ENCODE measurements at regions not wholly inside any gene's neighbourhood (a gene's known extent, or its start where the extent isn't known, plus 50 kb on each side); places are given as distances from the start of the nearest gene placed in this dataset.
A peak's percentile ranks its signal among the peaks of the same experiment; 100 is the strongest.

DNA sequence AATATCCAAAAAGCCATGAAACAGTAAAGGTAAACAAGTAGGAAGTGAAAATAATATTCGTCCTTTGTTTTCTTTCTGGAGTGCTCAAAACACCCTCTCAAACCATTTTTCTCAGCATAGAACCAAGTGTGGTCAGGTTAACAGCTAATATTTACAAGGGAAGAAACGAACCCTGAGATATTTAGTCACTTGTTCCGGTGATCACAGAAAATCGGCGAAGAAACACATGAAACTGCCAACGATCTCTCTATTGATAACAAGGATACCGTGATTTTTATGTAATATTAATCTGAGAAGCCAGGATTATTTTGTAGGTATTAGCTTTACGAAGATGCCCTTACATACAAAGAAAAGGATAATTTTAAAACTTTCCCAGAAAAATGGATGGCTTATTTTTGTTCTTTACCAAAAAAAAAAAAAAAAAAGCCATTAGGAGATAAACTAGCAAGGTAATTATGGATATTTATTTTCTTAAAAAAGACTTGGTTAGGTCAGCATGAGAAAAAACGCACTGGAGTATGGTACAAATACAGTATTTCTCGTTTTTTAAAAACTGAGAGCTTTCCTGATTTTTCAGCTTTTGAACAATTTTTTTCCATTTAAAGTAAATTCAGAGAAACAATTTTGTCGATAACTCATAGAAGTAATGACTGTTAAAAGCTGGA lies 107.3 kb upstream of the HNRNPU start:
- Histone ChIP-seq H4K20me1 (replicated peaks; ENCODE audit: control insufficient read depth, extremely low read depth, insufficient read depth, low read length) (no peaks in the 10 kb centered on the region), H3K9me1 (replicated peaks; ENCODE audit: control insufficient read depth, extremely low read depth, insufficient read depth, low read length) (no peaks in the 10 kb centered on the region), H3K4me3 (replicated peaks in 1 of 3; ENCODE audit: insufficient read depth in 1 of 3, low read depth in 1 of 3, low read length in 3 of 3) (peak overlapping the region; percentile 37 to 86 (median 80)), H3K9me3 (replicated peaks; ENCODE audit: control insufficient read depth, insufficient read depth, low read length) (no peaks in the 10 kb centered on the region), H3K27me3 (ENCODE audit: control insufficient read depth in 2 of 2, insufficient read depth in 2 of 2, low read length in 2 of 2) (no peaks in the 10 kb centered on the region), H3K36me3 (ENCODE audit: control insufficient read depth in 2 of 2, extremely low read depth in 1 of 2, insufficient read depth in 2 of 2, low read length in 2 of 2) (no peaks in the 10 kb centered on the region), H3K9ac (replicated peaks; ENCODE audit: extremely low read depth, insufficient read depth, low read length) (peak overlapping the region; percentile 100), H3K4me2 (ENCODE audit: insufficient read depth, low read length) (peak overlapping the region; percentile 98), H2AFZ (ENCODE audit: low read depth, low read length) (peak overlapping the region; percentile 56), H3K79me2 (ENCODE audit: control insufficient read depth, insufficient read depth, low read length) (peaks cover 4% of the 10 kb centered on the region), H3K27ac (ENCODE audit: insufficient read depth, low read depth, low read length) (peak overlapping the region; percentile 96), H3K4me1 (ENCODE audit: control insufficient read depth, extremely low read depth, insufficient read depth, low read length) (peaks cover 15% of the 10 kb centered on the region)
- ChIA-PET CTCF (interaction anchor here (1.4 to 5.5 kb wide), 5 partner anchors 16 to 120 kb away, joined by 4 to 41 read pairs (median 6); partner anchors contain the start of gene HNRNPU), POLR2A (interaction anchor here (0.7 kb wide), 1 partner anchor 136 kb away, joined by 9 read pairs; the partner anchor contains the start of gene COX20)
- no TSS peak for BruUV-seq (replicated peaks)
- FAIRE-seq (no peak), DNase-seq (ENCODE audit: low read depth, low spot score) (no peak)
- intact Hi-C loops (cut with micrococcal nuclease) (loop anchor here (1.0 to 2.0 kb wide), 5 partner anchors 18 to 519 kb away; no protein-coding TSS in a partner anchor), dilution Hi-C loops (cut with MboI; ENCODE audit: extremely low pct_ligation_motif_present, low sequenced_read_pairs) (no loop called here)
- TF ChIP-seq MYC (IDR thresholded peaks at IDR 0.05; ENCODE audit: low read depth, low read length) (no peak), GATA2 (IDR thresholded peaks at IDR 0.05; ENCODE audit: insufficient read depth, insufficient read length, low read depth, low read length) (peak; percentile 52)

DNA sequence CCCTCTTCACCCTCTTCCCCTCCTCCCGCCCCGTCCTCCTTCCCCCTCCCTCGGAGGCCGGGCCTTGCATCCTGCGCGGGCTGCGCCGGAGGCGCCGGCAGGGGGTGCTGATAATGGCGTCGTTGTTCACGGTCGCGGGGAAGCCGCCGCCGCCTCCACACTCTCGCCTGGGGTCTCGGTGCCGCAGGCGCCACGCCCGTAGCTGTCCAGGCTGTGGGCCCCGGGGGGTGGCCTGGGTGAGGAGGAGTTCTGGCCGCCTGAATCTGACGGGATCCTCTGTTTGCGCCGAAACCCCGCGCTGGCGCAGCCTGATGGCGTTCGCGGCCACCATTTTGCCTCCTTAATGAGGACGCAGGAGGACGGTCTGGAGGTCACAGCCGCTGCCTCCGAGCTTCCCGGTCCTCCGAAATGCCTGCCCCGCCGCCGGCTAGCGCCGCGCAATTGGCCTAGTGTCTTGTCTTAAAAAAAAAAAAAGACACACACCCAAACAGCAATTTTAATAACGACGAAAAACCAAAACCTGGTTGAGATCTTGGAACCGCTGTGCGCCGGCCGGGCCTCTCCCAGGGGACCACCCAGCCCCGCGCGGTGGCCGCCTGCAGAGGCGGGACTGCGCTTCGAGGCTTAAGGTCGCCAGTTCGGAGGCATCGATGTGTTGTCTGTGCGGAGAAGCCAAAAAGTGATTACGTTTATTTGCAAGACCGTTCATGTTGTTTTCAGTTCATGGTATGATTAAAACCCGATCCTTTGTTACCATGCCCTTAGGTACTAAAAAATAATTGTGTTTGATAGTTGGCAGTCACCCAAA lies 106.6 kb upstream of the HNRNPU start:
- Histone ChIP-seq H3K36me3 (ENCODE audit: control insufficient read depth in 2 of 2, extremely low read depth in 1 of 2, insufficient read depth in 2 of 2, low read length in 2 of 2) (no peaks in the 10 kb centered on the region), H3K4me1 (ENCODE audit: control insufficient read depth, extremely low read depth, insufficient read depth, low read length) (peaks cover 15% of the 10 kb centered on the region), H3K9me3 (replicated peaks; ENCODE audit: control insufficient read depth, insufficient read depth, low read length) (no peaks in the 10 kb centered on the region), H3K4me2 (ENCODE audit: insufficient read depth, low read length) (peak overlapping the region; percentile 98), H3K9me1 (replicated peaks; ENCODE audit: control insufficient read depth, extremely low read depth, insufficient read depth, low read length) (no peaks in the 10 kb centered on the region), H4K20me1 (replicated peaks; ENCODE audit: control insufficient read depth, extremely low read depth, insufficient read depth, low read length) (no peaks in the 10 kb centered on the region), H3K9ac (replicated peaks; ENCODE audit: extremely low read depth, insufficient read depth, low read length) (peak overlapping the region; percentile 100), H2AFZ (ENCODE audit: low read depth, low read length) (peak overlapping the region; percentile 56), H3K4me3 (replicated peaks in 1 of 3; ENCODE audit: insufficient read depth in 1 of 3, low read depth in 1 of 3, low read length in 3 of 3) (peak overlapping the region; percentile 37 to 86 (median 80)), H3K27me3 (ENCODE audit: control insufficient read depth in 2 of 2, insufficient read depth in 2 of 2, low read length in 2 of 2) (no peaks in the 10 kb centered on the region), H3K79me2 (ENCODE audit: control insufficient read depth, insufficient read depth, low read length) (peaks cover 4% of the 10 kb centered on the region), H3K27ac (ENCODE audit: insufficient read depth, low read depth, low read length) (peak overlapping the region; percentile 96)
- peak; percentile 94 for DNase-seq (ENCODE audit: low read depth, low spot score)
- ChIA-PET POLR2A (interaction anchor here (0.6 to 0.8 kb wide), 2 partner anchors 108 to 907 kb away, joined by 3 read pairs; no protein-coding TSS in a partner anchor), CTCF (interaction anchor here (0.7 to 5.5 kb wide), 7 partner anchors 12 to 135 kb away, joined by 3 to 41 read pairs (median 5); partner anchors contain the start of genes COX20 and HNRNPU)
- BruUV-seq (replicated peaks), result TSS peak; percentile 78
- FAIRE-seq, result peak; percentile 79
- TF ChIP-seq CTCF (IDR thresholded peaks at IDR 0.05; ENCODE audit: extremely low read depth in 1 of 2, insufficient read depth in 1 of 2, low read depth in 1 of 2, low read length in 2 of 2) (peak; percentile 47 to 77), MYC (IDR thresholded peaks at IDR 0.05; ENCODE audit: low read depth, low read length) (no peak), POLR2A (IDR thresholded peaks at IDR 0.05; ENCODE audit: low read depth, low read length) (peak; percentile 86), POLR2AphosphoS5 (IDR thresholded peaks at IDR 0.05; ENCODE audit: insufficient read depth, low read depth, low read length) (peak; percentile 93)
- intact Hi-C loops (cut with micrococcal nuclease), result loop anchor here (1.0 to 2.0 kb wide), 9 partner anchors 18 to 518 kb away; partner anchors contain the start of genes COX20 and HNRNPU
- dilution Hi-C loops (cut with MboI; ENCODE audit: extremely low pct_ligation_motif_present, low sequenced_read_pairs), result no loop called here
